GM12878 (cell line): ENCODE measurements at regions not wholly inside any gene's neighbourhood (a gene's known extent, or its start where the extent isn't known, plus 50 kb on each side); places are given as distances from the start of the nearest gene placed in this dataset.

Experiments used
- ATAC-seq: fragments of 200-7000 bp; cut with Tn5 transposase; 3 replicates; pipeline ENCODE4 v1.9.1; 2020; ENCODE audit warnings: mild to moderate bottlenecking, moderate library complexity
- BruUV-seq: library from RNA; stranded (reverse); fragments of 400-500 nt; replicated peaks from 2 replicates; lab custom pipeline; 2021; lab: Mats Ljungman, UMichigan
- CTCF ChIA-PET: fragments of 300-600 bp; sonication (Branson Sonifier 250); formaldehyde crosslinking; extraction: SDS; loops from one replicate; lab custom pipeline; 2021; ENCODE audit warnings: inconsistent platforms; lab: Yijun Ruan, JAX
- POLR2A ChIA-PET: fragments of 350-600 bp; formaldehyde crosslinking; extraction: SDS; loops from one replicate; lab custom pipeline; 2021; ENCODE audit warnings: inconsistent platforms; lab: Charles Lee
- RAD21 ChIA-PET: fragments of 300-600 bp; sonication (Branson Sonifier 250); formaldehyde crosslinking; loops from one replicate; lab custom pipeline; 2023; ENCODE audit warnings: antibody characterized with exemption; ENCODE audit not compliant: unreplicated experiment; lab: Charles Lee
- SMC1A ChIA-PET: fragments of 300-600 bp; sonication (Branson Sonifier 250); formaldehyde crosslinking; loops from one replicate; lab custom pipeline; 2023; ENCODE audit not compliant: unreplicated experiment, uncharacterized antibody; lab: Charles Lee
- DNase-seq: peaks from one replicate; pipeline ENCODE4 v3.0.0-alpha.2; 2011; ENCODE audit warnings: low read depth, low spot score
- FAIRE-seq: peaks from 3 replicates; lab custom pipeline; 2011; peaks lifted over from hg19 to GRCh38; lab: Jason Lieb, UNC
- H2AFZ ChIP-seq: 2 replicates; pipeline ENCODE4 v1.6.0; 2011; ENCODE audit warnings: low read depth, low read length, control low read depth; ENCODE audit not compliant: control insufficient read depth
- H3K27ac ChIP-seq: 2 replicates; pipeline ENCODE4 v1.5.1; 2011; ENCODE audit warnings: control low read depth; ENCODE audit not compliant: control insufficient read depth, insufficient read depth
- H3K27me3 ChIP-seq, 2 experiments: replicated peaks in 1 of 2; 2 replicates each; pipeline versions ENCODE4 v1.6.0 to v1.6.1; 2011; ENCODE audit warnings: low read length in 1 of 2; ENCODE audit not compliant: control insufficient read depth in 2 of 2, insufficient read depth in 2 of 2
- H3K36me3 ChIP-seq, 2 experiments: 2 replicates each; pipeline ENCODE4 v1.5.1; 2011; ENCODE audit warnings: low read length in 1 of 2; ENCODE audit not compliant: control insufficient read depth in 2 of 2, insufficient read depth in 2 of 2
- H3K4me1 ChIP-seq: 2 replicates; pipeline ENCODE4 v1.6.1; 2011; ENCODE audit warnings: mild to moderate bottlenecking, low read length, moderate library complexity, mixed read lengths; ENCODE audit not compliant: control insufficient read depth, insufficient read depth
- H3K4me2 ChIP-seq: 2 replicates; pipeline ENCODE4 v1.6.0; 2011; ENCODE audit warnings: control low read depth; ENCODE audit not compliant: control insufficient read depth, insufficient read depth
- H3K4me3 ChIP-seq: fragments of 200-600 bp; sonication (generic); 2 replicates; pipeline ENCODE4 v1.5.1; 2016
- H3K79me2 ChIP-seq: 2 replicates; pipeline ENCODE4 v1.6.0; 2011; ENCODE audit warnings: low read length; ENCODE audit not compliant: control insufficient read depth, insufficient read depth
- H3K9ac ChIP-seq: 2 replicates; pipeline ENCODE4 v1.8.0; 2011; ENCODE audit warnings: low read length, control low read depth, mixed read lengths; ENCODE audit not compliant: control insufficient read depth, insufficient read depth
- H3K9me3 ChIP-seq: replicated peaks from 3 replicates; pipeline ENCODE4 v1.5.1; 2011; ENCODE audit warnings: mild to moderate bottlenecking, low read length; ENCODE audit not compliant: control insufficient read depth, insufficient read depth
- H4K20me1 ChIP-seq: 2 replicates; pipeline ENCODE4 v1.6.0; 2011; ENCODE audit not compliant: control insufficient read depth, insufficient read depth
- BCL11A ChIP-seq: IDR thresholded peaks from 2 replicates; pipeline ENCODE4 v1.6.1; 2011; ENCODE audit warnings: low read depth, low read length
- BHLHE40 ChIP-seq, 2 experiments: fragments of 450-650 bp in 1 of 2; IDR thresholded peaks; 2 replicates each; pipeline ENCODE4 v1.6.1; 2011 to 2017; ENCODE audit warnings: low read depth in 2 of 2, borderline replicate concordance in 1 of 2, improper control_type of control experiment in 1 of 2, low read length in 1 of 2, mild to moderate bottlenecking in 1 of 2
- FOXM1 ChIP-seq: IDR thresholded peaks from 2 replicates; pipeline ENCODE4 v1.6.1; 2012; ENCODE audit warnings: low read depth, mild to moderate bottlenecking, inconsistent platforms, low read length, moderate library complexity
- IKZF1 ChIP-seq: fragments of 450-650 bp; conservative IDR thresholded peaks from 2 replicates; pipeline ENCODE4 v1.6.1; 2017; ENCODE audit warnings: antibody characterized with exemption, mild to moderate bottlenecking
- LARP7 ChIP-seq: fragments of 450-650 bp; IDR thresholded peaks from 2 replicates; pipeline ENCODE4 v1.6.1; 2017; ENCODE audit warnings: mild to moderate bottlenecking
- NFYB ChIP-seq: IDR thresholded peaks from 2 replicates; pipeline ENCODE4 v1.6.1; 2011; ENCODE audit warnings: low read depth, mild to moderate bottlenecking, low read length, improper control_type of control experiment, moderate library complexity; ENCODE audit not compliant: insufficient read depth
- RB1 ChIP-seq: fragments of 450-650 bp; formaldehyde crosslinking; IDR thresholded peaks from 2 replicates; pipeline ENCODE4 v1.6.1; 2017; ENCODE audit warnings: mild to moderate bottlenecking, borderline replicate concordance
- RELA ChIP-seq: fragments of 450-650 bp; IDR thresholded peaks from 2 replicates; pipeline ENCODE4 v1.8.0; 2014; ENCODE audit warnings: borderline replicate concordance; ENCODE audit not compliant: partially characterized antibody
- YY1 ChIP-seq: IDR thresholded peaks from 2 replicates; pipeline ENCODE4 v1.6.1; 2011; ENCODE audit warnings: low read depth, mild to moderate bottlenecking, low read length
- ZNF622 ChIP-seq: fragments of 450-650 bp; IDR thresholded peaks from 2 replicates; pipeline ENCODE4 v1.6.1; 2017; ENCODE audit warnings: mild to moderate bottlenecking, inconsistent platforms
- WGBS: methylation state at CpG from one replicate; pipeline ENCODE4 v1.1.6; 2016; ENCODE audit warnings: low lambda C conversion rate; ENCODE audit not compliant: insufficient replicate concordance, insufficient coverage; ENCODE audit errors: missing lambda C conversion rate; 5-methylcytosine and 5-hydroxymethylcytosine counted together
- in situ Hi-C: fragments of 300-500 bp; cut with MboI; formaldehyde crosslinking; loops from 9 replicates; pipeline ENCODE4 v1.14.3; 2018; ENCODE audit warnings: mixed read lengths
- intact Hi-C: fragments of 100-400 bp; cut with micrococcal nuclease; formaldehyde crosslinking; loops from one replicate; pipeline ENCODE4 v1.14.2; 2022; ENCODE audit not compliant: unreplicated experiment
- TF ChIP-seq, protein P1 (sequence below): fragments of 150-350 bp; IDR thresholded peaks from 2 replicates; pipeline ENCODE4 v1.6.1; 2016; ENCODE audit warnings: low read depth, low read length
- TF ChIP-seq, protein P2 (sequence below): fragments of 450-650 bp; formaldehyde crosslinking; IDR thresholded peaks from 2 replicates; pipeline ENCODE4 v1.4.0; 2022; ENCODE audit warnings: mild to moderate bottlenecking, moderate library complexity
- TF ChIP-seq, protein P3 (sequence below): fragments of 450-650 bp; conservative IDR thresholded peaks from 2 replicates; pipeline ENCODE4 v1.6.1; 2017; ENCODE audit warnings: mild to moderate bottlenecking, moderate library complexity
- TF ChIP-seq, protein P4 (sequence below): fragments of 450-650 bp; IDR thresholded peaks from 2 replicates; pipeline ENCODE4 v1.6.1; 2018; ENCODE audit warnings: borderline replicate concordance, mild to moderate bottlenecking; ENCODE audit not compliant: partially characterized antibody

DNA sequence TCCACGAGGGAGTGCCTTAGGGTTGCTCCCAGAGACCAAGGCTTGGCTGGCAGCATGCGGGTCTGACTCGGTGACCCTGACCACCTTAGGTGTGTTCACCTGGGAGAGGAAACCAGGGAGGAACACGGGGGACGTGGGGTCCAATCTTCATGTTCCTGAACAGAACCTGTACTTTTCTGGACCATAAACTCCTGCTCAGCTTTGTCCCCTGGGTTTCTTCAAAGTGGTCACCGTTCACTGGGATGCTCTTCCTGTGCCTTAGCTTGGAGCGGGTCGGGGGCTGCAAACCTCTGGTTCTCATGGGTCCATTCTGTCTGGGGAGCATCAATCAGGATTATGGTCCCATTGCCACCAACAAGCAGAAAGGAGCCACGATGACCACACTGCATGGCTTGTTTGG lies 333.5 kb downstream of the QKI start:
- Histone ChIP-seq H3K27ac (no peak overlapping the region), H3K27me3 (no peaks in the 10 kb centered on the region), H3K4me1 (peaks cover 12% of the 10 kb centered on the region), H3K36me3 (no peaks in the 10 kb centered on the region), H3K9ac (no peak overlapping the region), H3K79me2 (no peaks in the 10 kb centered on the region), H3K9me3 (no peaks in the 10 kb centered on the region; the same call in 2 of the 3 replicates), H3K4me2 (no peak overlapping the region), H3K4me3 (no peak overlapping the region), H2AFZ (no peak overlapping the region), H4K20me1 (no peaks in the 10 kb centered on the region)
- ChIA-PET CTCF (no interaction called here), POLR2A (no interaction called here), SMC1A (no interaction called here), RAD21 (no interaction called here)
- ATAC-seq (no peak), FAIRE-seq (no peak), DNase-seq (no peak)
- WGBS: 73% methylated on average over 9 of the region's 9 CpGs
- intact Hi-C loops: no loop called here
- BruUV-seq: no TSS peak
- in situ Hi-C loops: no loop called here
- TF ChIP-seq, protein P1, sequence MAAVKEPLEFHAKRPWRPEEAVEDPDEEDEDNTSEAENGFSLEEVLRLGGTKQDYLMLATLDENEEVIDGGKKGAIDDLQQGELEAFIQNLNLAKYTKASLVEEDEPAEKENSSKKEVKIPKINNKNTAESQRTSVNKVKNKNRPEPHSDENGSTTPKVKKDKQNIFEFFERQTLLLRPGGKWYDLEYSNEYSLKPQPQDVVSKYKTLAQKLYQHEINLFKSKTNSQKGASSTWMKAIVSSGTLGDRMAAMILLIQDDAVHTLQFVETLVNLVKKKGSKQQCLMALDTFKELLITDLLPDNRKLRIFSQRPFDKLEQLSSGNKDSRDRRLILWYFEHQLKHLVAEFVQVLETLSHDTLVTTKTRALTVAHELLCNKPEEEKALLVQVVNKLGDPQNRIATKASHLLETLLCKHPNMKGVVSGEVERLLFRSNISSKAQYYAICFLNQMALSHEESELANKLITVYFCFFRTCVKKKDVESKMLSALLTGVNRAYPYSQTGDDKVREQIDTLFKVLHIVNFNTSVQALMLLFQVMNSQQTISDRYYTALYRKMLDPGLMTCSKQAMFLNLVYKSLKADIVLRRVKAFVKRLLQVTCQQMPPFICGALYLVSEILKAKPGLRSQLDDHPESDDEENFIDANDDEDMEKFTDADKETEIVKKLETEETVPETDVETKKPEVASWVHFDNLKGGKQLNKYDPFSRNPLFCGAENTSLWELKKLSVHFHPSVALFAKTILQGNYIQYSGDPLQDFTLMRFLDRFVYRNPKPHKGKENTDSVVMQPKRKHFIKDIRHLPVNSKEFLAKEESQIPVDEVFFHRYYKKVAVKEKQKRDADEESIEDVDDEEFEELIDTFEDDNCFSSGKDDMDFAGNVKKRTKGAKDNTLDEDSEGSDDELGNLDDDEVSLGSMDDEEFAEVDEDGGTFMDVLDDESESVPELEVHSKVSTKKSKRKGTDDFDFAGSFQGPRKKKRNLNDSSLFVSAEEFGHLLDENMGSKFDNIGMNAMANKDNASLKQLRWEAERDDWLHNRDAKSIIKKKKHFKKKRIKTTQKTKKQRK: no peak
- TF ChIP-seq BCL11A (no peak), RELA (no peak), LARP7 (no peak), BHLHE40 (IDR thresholded peaks at IDR 0.05; ENCODE audit: borderline replicate concordance in 1 of 2, low read depth in 2 of 2, low read length in 1 of 2) (no peak), ZNF622 (no peak), IKZF1 (no peak), FOXM1 (no peak), NFYB (no peak), YY1 (no peak), RB1 (no peak)
- TF ChIP-seq, protein P2, sequence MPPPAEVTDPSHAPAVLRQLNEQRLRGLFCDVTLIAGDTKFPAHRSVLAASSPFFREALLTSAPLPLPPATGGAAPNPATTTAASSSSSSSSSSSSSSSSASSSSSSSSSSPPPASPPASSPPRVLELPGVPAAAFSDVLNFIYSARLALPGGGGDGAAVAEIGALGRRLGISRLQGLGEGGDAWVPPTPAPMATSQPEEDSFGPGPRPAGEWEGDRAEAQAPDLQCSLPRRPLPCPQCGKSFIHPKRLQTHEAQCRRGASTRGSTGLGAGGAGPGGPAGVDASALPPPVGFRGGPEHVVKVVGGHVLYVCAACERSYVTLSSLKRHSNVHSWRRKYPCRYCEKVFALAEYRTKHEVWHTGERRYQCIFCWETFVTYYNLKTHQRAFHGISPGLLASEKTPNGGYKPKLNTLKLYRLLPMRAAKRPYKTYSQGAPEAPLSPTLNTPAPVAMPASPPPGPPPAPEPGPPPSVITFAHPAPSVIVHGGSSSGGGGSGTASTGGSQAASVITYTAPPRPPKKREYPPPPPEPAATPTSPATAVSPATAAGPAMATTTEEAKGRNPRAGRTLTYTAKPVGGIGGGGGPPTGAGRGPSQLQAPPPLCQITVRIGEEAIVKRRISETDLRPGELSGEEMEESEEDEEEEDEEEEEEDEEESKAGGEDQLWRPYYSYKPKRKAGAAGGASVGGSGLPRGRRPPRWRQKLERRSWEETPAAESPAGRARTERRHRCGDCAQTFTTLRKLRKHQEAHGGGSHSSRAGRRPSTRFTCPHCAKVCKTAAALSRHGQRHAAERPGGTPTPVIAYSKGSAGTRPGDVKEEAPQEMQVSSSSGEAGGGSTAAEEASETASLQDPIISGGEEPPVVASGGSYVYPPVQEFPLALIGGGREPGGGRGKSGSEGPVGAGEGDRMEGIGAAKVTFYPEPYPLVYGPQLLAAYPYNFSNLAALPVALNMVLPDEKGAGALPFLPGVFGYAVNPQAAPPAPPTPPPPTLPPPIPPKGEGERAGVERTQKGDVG: no peak
- TF ChIP-seq, protein P3, sequence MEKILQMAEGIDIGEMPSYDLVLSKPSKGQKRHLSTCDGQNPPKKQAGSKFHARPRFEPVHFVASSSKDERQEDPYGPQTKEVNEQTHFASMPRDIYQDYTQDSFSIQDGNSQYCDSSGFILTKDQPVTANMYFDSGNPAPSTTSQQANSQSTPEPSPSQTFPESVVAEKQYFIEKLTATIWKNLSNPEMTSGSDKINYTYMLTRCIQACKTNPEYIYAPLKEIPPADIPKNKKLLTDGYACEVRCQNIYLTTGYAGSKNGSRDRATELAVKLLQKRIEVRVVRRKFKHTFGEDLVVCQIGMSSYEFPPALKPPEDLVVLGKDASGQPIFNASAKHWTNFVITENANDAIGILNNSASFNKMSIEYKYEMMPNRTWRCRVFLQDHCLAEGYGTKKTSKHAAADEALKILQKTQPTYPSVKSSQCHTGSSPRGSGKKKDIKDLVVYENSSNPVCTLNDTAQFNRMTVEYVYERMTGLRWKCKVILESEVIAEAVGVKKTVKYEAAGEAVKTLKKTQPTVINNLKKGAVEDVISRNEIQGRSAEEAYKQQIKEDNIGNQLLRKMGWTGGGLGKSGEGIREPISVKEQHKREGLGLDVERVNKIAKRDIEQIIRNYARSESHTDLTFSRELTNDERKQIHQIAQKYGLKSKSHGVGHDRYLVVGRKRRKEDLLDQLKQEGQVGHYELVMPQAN: no peak
- TF ChIP-seq, protein P4, sequence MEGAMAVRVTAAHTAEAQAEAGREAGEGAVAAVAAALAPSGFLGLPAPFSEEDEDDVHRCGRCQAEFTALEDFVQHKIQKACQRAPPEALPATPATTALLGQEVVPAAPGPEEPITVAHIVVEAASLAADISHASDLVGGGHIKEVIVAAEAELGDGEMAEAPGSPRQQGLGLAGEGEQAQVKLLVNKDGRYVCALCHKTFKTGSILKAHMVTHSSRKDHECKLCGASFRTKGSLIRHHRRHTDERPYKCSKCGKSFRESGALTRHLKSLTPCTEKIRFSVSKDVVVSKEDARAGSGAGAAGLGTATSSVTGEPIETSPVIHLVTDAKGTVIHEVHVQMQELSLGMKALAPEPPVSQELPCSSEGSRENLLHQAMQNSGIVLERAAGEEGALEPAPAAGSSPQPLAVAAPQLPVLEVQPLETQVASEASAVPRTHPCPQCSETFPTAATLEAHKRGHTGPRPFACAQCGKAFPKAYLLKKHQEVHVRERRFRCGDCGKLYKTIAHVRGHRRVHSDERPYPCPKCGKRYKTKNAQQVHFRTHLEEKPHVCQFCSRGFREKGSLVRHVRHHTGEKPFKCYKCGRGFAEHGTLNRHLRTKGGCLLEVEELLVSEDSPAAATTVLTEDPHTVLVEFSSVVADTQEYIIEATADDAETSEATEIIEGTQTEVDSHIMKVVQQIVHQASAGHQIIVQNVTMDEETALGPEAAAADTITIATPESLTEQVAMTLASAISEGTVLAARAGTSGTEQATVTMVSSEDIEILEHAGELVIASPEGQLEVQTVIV: no peak
